ENCODE measurements at regions not wholly inside any gene's neighbourhood (a gene's known extent, or its start where the extent isn't known, plus 50 kb on each side); places are given as distances from the start of the nearest gene placed in this dataset.

DNA sequence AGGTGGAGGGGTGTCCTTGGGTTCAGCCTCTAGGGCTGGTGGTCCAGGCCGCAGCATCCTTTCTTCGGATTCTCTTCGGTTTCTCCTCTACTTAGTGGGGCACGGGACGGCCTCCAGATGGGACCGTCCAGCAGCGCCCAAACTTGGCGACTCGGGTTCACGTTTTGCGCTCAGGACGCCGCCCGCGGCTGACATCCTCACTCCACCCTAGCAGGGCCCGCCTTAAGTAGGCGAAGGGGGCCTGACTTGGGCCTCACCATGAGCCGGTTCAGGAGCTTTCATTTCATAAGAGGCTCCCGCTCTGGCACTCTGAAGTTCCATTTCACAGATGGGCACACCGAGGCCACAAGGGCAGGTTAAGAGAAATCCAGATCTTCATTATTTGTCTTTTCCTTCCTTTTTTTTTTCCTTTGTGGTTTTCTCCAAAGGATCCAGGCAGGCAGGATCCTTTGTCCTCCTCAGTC, 141.2 kb downstream of the SEC14L1 start:
- TF ChIP-seq ZNF121 (CRISPR knock-in tag; IDR thresholded peaks at IDR 0.05) (peak; percentile 74), GTF2I (CRISPR knock-in tag; conservative IDR thresholded peaks at IDR 0.05) (peak; percentile 86; the same call in 1 of the 2 replicates), NFYB (CRISPR knock-in tag; conservative IDR thresholded peaks at IDR 0.05; ENCODE audit: low read depth) (no peak)
- Mint-ChIP-seq H3K4me1 (peaks cover 46% of the 10 kb centered on the region), H3K4me3 (peak overlapping the region; percentile 88), H3K27me3 (ENCODE audit: low read depth) (peaks cover 26% of the 10 kb centered on the region), H3K36me3 (no peaks in the 10 kb centered on the region; the same call in 1 of the 2 replicates), H3K27ac (no peak overlapping the region), H3K9me3 (no peaks in the 10 kb centered on the region)
- DNase-seq (ENCODE audit: low spot score): peak; percentile 25
- ChIA-PET CTCF (interaction anchor here (0.6 to 2.2 kb wide), 3 partner anchors 27 to 148 kb away, joined by 5 to 8 read pairs (median 6); no protein-coding TSS in a partner anchor), POLR2A (no interaction called here)
- ATAC-seq: peak; percentile 8

DNA sequence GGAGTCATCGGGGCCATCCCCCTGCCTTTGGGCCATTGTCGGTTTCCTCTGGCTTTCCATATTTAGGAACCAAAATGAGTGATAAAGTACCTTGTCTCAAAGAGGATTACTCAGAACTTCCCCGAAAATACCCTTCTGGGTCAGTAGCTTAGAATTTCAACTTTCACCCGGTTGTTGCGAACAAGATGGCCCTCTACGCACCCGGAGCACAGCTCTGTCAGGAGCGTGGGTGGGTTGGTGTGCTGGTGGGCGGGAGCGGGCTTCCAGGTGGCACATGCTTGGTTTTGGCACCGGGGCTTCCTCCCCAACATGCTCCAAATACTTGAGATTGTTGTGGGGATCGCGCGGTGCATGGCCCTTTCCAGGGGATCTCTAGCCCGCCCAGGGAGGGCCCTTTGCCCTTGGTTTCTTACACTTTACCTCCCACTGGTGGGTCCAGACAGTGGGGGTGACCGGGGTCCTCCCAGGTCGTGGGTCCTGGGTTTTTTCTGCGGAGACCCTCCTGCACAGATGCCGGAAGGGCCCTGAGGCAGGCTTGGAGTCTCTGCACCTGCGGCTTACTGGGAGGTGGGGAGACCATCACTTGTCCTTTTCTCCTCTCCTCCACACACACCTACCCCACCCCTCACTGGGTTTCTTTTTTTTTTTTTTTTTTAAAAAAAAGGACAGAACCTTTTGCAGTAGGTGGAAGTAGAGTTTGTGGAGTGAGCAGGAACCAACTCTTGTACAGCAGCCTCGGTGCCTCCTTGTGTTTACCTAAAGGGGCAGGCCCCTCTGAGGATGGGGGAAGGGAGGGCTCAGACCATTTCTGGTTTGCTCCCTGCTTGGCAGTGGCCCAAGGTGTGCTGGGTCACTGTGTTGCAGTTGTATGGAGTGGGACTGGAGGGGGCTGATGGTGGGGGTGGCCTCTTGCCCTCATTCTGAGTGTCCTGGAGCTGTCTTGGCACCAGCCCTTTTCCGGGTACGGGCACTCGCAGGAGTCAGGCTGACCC, 142.1 kb downstream of the SEC14L1 start:
- Mint-ChIP-seq H3K36me3 (no peaks in the 10 kb centered on the region; the same call in 1 of the 2 replicates), H3K4me3 (peak overlapping the region; percentile 88), H3K9me3 (no peaks in the 10 kb centered on the region), H3K4me1 (peaks cover 55% of the 10 kb centered on the region), H3K27me3 (ENCODE audit: low read depth) (peaks cover 26% of the 10 kb centered on the region), H3K27ac (0 out of 2 replicates have a peak overlapping the region, but pooled peaks have one; percentile 49)
- ChIA-PET CTCF (interaction anchor here (1.7 to 2.2 kb wide), 2 partner anchors 28 to 147 kb away, joined by 5 to 8 read pairs; no protein-coding TSS in a partner anchor), POLR2A (no interaction called here)
- DNase-seq (ENCODE audit: low spot score) (no peak), ATAC-seq (no peak)
- TF ChIP-seq, protein P1, sequence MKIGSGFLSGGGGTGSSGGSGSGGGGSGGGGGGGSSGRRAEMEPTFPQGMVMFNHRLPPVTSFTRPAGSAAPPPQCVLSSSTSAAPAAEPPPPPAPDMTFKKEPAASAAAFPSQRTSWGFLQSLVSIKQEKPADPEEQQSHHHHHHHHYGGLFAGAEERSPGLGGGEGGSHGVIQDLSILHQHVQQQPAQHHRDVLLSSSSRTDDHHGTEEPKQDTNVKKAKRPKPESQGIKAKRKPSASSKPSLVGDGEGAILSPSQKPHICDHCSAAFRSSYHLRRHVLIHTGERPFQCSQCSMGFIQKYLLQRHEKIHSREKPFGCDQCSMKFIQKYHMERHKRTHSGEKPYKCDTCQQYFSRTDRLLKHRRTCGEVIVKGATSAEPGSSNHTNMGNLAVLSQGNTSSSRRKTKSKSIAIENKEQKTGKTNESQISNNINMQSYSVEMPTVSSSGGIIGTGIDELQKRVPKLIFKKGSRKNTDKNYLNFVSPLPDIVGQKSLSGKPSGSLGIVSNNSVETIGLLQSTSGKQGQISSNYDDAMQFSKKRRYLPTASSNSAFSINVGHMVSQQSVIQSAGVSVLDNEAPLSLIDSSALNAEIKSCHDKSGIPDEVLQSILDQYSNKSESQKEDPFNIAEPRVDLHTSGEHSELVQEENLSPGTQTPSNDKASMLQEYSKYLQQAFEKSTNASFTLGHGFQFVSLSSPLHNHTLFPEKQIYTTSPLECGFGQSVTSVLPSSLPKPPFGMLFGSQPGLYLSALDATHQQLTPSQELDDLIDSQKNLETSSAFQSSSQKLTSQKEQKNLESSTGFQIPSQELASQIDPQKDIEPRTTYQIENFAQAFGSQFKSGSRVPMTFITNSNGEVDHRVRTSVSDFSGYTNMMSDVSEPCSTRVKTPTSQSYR (CRISPR knock-in tag; IDR thresholded peaks at IDR 0.05): no peak
- TF ChIP-seq ZNF671 (CRISPR knock-in tag; IDR thresholded peaks at IDR 0.05) (no peak), STAT6 (CRISPR knock-in tag; conservative IDR thresholded peaks at IDR 0.05; ENCODE audit: low read depth) (no peak), MLX (CRISPR knock-in tag; IDR thresholded peaks at IDR 0.05) (no peak)
- TF ChIP-seq, protein P2, sequence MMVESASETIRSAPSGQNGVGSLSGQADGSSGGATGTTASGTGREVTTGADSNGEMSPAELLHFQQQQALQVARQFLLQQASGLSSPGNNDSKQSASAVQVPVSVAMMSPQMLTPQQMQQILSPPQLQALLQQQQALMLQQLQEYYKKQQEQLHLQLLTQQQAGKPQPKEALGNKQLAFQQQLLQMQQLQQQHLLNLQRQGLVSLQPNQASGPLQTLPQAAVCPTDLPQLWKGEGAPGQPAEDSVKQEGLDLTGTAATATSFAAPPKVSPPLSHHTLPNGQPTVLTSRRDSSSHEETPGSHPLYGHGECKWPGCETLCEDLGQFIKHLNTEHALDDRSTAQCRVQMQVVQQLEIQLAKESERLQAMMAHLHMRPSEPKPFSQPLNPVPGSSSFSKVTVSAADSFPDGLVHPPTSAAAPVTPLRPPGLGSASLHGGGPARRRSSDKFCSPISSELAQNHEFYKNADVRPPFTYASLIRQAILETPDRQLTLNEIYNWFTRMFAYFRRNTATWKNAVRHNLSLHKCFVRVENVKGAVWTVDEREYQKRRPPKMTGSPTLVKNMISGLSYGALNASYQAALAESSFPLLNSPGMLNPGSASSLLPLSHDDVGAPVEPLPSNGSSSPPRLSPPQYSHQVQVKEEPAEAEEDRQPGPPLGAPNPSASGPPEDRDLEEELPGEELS (CRISPR knock-in tag; IDR thresholded peaks at IDR 0.05): no peak

DNA sequence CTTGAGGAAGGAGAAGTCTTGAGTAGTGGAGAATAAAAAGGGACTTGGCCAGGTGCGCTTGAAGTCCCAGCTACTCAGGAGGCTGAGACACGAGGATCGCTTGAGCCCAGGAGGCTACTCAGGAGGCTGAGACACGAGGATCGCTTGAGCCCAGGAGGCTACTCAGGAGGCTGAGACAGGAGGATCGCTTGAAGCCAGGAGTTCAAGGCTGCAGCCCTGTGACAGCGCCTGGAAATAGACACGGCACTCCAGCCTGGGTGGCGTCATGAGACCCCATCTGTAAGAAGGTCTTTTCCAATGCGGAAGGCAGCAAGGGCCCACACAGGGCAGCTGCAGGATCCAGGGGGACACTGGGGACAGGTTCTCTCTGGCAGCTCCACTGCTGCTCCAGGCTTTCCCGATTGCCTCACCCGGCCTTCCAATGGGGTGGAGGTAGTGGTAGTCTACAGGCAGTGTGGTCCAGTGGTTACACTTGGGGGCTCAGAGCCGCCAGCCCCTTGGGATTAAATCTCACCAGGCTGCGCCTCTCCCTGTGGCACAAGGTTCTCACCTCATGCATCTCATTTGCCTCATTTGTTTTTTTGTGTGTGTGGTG, 143.4 kb downstream of the SEC14L1 start:
- TF ChIP-seq, protein P3, sequence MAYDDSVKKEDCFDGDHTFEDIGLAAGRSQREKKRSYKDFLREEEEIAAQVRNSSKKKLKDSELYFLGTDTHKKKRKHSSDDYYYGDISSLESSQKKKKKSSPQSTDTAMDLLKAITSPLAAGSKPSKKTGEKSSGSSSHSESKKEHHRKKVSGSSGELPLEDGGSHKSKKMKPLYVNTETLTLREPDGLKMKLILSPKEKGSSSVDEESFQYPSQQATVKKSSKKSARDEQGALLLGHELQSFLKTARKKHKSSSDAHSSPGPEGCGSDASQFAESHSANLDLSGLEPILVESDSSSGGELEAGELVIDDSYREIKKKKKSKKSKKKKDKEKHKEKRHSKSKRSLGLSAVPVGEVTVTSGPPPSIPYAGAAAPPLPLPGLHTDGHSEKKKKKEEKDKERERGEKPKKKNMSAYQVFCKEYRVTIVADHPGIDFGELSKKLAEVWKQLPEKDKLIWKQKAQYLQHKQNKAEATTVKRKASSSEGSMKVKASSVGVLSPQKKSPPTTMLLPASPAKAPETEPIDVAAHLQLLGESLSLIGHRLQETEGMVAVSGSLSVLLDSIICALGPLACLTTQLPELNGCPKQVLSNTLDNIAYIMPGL (CRISPR knock-in tag; IDR thresholded peaks at IDR 0.05): no peak
- TF ChIP-seq ZNF263 (CRISPR knock-in tag; IDR thresholded peaks at IDR 0.05; ENCODE audit: low read depth) (no peak), STAT6 (CRISPR knock-in tag; conservative IDR thresholded peaks at IDR 0.05; ENCODE audit: low read depth) (no peak)
- TF ChIP-seq, protein P4, sequence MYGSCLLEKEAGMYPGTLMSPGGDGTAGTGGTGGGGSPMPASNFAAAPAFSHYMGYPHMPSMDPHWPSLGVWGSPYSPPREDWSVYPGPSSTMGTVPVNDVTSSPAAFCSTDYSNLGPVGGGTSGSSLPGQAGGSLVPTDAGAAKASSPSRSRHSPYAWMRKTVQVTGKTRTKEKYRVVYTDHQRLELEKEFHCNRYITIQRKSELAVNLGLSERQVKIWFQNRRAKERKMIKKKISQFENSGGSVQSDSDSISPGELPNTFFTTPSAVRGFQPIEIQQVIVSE (CRISPR knock-in tag; IDR thresholded peaks at IDR 0.05; ENCODE audit: borderline replicate concordance): no peak
- no peaks in the 10 kb centered on the region; the same call in 1 of the 2 replicates for H3K36me3 Mint-ChIP-seq
- H3K4me1 Mint-ChIP-seq: peaks cover 68% of the 10 kb centered on the region
- POLR2A ChIA-PET: no interaction called here
- CTCF ChIA-PET: no interaction called here
- DNase-seq (ENCODE audit: low spot score): no peak
- no peaks in the 10 kb centered on the region for H3K9me3 Mint-ChIP-seq
- H3K4me3 Mint-ChIP-seq: no peak overlapping the region
- ATAC-seq: no peak
- peaks cover 26% of the 10 kb centered on the region for H3K27me3 Mint-ChIP-seq (ENCODE audit: low read depth)
- H3K27ac Mint-ChIP-seq: no peak overlapping the region

All from WTC11 (cell line).